ENCODE measurements at regions not wholly inside any gene's neighbourhood (a gene's known extent, or its start where the extent isn't known, plus 50 kb on each side); places are given as distances from the start of the nearest gene placed in this dataset.

DNA sequence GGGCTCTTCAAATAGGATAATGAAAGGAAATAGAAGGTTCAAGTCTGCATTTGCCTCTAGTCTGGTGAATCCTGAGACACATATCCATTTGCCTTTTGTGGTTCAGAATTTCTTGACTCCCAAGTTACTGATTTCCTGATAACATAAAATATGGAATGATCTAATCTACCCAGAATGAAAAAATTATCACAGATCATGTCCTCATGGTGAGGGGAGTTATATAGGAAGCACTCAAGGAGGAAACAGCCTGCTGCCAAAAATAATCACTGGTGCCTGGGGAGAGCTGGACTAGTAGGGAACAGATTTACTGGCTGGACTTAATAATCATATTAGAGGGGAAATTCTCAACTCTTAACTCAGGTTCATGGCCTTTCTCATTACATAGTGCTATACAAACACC lies 95.5 kb upstream of the STK17B start:
- H3K79me2 ChIP-seq (ENCODE audit: control insufficient read depth, insufficient read depth, low read length): peaks cover 31% of the 10 kb centered on the region
- H3K9me1 ChIP-seq (replicated peaks; ENCODE audit: control insufficient read depth, extremely low read depth, insufficient read depth, low read length): no peaks in the 10 kb centered on the region
- no peaks in the 10 kb centered on the region for H4K20me1 ChIP-seq (replicated peaks; ENCODE audit: control insufficient read depth, extremely low read depth, insufficient read depth, low read length)
- intact Hi-C loops (cut with micrococcal nuclease): loop anchor here (1.0 to 2.0 kb wide), 3 partner anchors 11 to 34 kb away; no protein-coding TSS in a partner anchor
- no peaks in the 10 kb centered on the region for H3K9me3 ChIP-seq (replicated peaks; ENCODE audit: control insufficient read depth, insufficient read depth, low read length)
- peak overlapping the region; percentile 60 for H3K4me2 ChIP-seq (ENCODE audit: insufficient read depth, low read length)
- TF ChIP-seq POLR2AphosphoS5 (IDR thresholded peaks at IDR 0.05; ENCODE audit: insufficient read depth, low read depth, low read length) (peak; percentile 42), GATA2 (IDR thresholded peaks at IDR 0.05; ENCODE audit: insufficient read depth, insufficient read length, low read depth, low read length) (peak; percentile 92), FOS (IDR thresholded peaks at IDR 0.05; ENCODE audit: borderline replicate concordance, insufficient read depth, low read length) (peak; percentile 15), MAX (IDR thresholded peaks at IDR 0.05; ENCODE audit: insufficient read depth, insufficient read length) (no peak), MYC (IDR thresholded peaks at IDR 0.05; ENCODE audit: low read depth, low read length) (no peak), JUN (IDR thresholded peaks at IDR 0.05; ENCODE audit: borderline replicate concordance, insufficient read depth, insufficient read length, low read depth) (peak; percentile 41)
- TF ChIP-seq, protein P1, sequence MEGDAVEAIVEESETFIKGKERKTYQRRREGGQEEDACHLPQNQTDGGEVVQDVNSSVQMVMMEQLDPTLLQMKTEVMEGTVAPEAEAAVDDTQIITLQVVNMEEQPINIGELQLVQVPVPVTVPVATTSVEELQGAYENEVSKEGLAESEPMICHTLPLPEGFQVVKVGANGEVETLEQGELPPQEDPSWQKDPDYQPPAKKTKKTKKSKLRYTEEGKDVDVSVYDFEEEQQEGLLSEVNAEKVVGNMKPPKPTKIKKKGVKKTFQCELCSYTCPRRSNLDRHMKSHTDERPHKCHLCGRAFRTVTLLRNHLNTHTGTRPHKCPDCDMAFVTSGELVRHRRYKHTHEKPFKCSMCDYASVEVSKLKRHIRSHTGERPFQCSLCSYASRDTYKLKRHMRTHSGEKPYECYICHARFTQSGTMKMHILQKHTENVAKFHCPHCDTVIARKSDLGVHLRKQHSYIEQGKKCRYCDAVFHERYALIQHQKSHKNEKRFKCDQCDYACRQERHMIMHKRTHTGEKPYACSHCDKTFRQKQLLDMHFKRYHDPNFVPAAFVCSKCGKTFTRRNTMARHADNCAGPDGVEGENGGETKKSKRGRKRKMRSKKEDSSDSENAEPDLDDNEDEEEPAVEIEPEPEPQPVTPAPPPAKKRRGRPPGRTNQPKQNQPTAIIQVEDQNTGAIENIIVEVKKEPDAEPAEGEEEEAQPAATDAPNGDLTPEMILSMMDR (IDR thresholded peaks at IDR 0.05; ENCODE audit: extremely low read depth in 1 of 2, insufficient read depth in 1 of 2, low read depth in 1 of 2, low read length in 2 of 2): no peak
- H3K4me3 ChIP-seq (replicated peaks in 1 of 3; ENCODE audit: insufficient read depth in 1 of 3, low read depth in 1 of 3, low read length in 3 of 3): no peak overlapping the region
- H3K27ac ChIP-seq (ENCODE audit: insufficient read depth, low read depth, low read length): peak overlapping the region; percentile 71
- peak; percentile 68 for FAIRE-seq
- BruUV-seq (replicated peaks): no TSS peak
- dilution Hi-C loops (cut with MboI; ENCODE audit: extremely low pct_ligation_motif_present, low sequenced_read_pairs): no loop called here
- POLR2A ChIA-PET: no interaction called here
- no peak overlapping the region for H2AFZ ChIP-seq (ENCODE audit: low read depth, low read length)
- CTCF ChIA-PET: interaction anchor here (1.1 to 2.4 kb wide), 9 partner anchors 10 to 198 kb away, joined by 3 to 10 read pairs (median 4); partner anchors contain the start of gene DNAH7
- no peaks in the 10 kb centered on the region for H3K27me3 ChIP-seq (ENCODE audit: control insufficient read depth in 2 of 2, insufficient read depth in 2 of 2, low read length in 2 of 2)
- peak; percentile 84 for DNase-seq (ENCODE audit: low read depth, low spot score)
- H3K9ac ChIP-seq (replicated peaks; ENCODE audit: extremely low read depth, insufficient read depth, low read length): peak overlapping the region; percentile 36
- H3K4me1 ChIP-seq (ENCODE audit: control insufficient read depth, extremely low read depth, insufficient read depth, low read length): peaks cover 54% of the 10 kb centered on the region
- H3K36me3 ChIP-seq (ENCODE audit: control insufficient read depth in 2 of 2, extremely low read depth in 1 of 2, insufficient read depth in 2 of 2, low read length in 2 of 2): peaks cover 0 to 37% of the 10 kb centered on the region in 2 experiments

All from endothelial cell of umbilical vein (primary cell).